Right lobe of liver (tissue), 4 donors: ENCODE measurements at regions not wholly inside any gene's neighbourhood (a gene's known extent, or its start where the extent isn't known, plus 50 kb on each side); places are given as distances from the start of the nearest gene placed in this dataset.

Experiments
- POLR2A ChIP-seq: fragments of 450-650 bp; IDR thresholded peaks from one replicate; pipeline ENCODE4 v1.6.1; 2017; ENCODE audit warnings: antibody characterized with exemption, mild to moderate bottlenecking
- TF ChIP-seq, protein P1 (sequence below), 4 donors: fragments of 200-600 bp in 3 of 4; fragments of 450-650 bp in 1 of 4; IDR thresholded peaks; one replicate each; pipeline versions ENCODE4 v1.5.1 to v1.8.0; 2016 to 2022; ENCODE audit warnings: antibody characterized with exemption in 4 of 4, mild to moderate bottlenecking in 2 of 4
- donor health status: DM: no; HTN: no; CAD: no.
- donor health status: DM: no; HTN: no; CAD: no.
- donor health status: DM: no; HTN: yes; CAD: no.

DNA sequence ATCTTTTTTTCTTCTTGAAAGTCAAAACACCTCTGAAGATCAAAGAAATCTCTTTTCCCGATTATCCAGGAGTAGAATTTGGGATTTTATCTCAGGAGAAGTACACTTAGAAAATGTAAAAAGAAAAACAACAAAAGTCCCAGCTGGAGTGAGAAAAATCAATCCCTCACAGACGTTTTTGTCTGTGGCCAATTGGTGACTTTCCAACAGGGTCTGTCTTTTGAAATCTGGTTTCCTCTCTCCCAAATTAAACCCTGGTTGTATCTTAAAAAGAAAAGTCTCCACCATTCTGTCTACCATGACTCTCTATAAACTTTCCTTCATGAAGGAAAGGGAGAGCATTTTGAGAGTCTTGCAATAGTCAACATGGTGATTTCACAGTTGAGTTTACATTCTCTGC, 88.1 kb downstream of the DACT1 start:
- TF ChIP-seq, protein P1, sequence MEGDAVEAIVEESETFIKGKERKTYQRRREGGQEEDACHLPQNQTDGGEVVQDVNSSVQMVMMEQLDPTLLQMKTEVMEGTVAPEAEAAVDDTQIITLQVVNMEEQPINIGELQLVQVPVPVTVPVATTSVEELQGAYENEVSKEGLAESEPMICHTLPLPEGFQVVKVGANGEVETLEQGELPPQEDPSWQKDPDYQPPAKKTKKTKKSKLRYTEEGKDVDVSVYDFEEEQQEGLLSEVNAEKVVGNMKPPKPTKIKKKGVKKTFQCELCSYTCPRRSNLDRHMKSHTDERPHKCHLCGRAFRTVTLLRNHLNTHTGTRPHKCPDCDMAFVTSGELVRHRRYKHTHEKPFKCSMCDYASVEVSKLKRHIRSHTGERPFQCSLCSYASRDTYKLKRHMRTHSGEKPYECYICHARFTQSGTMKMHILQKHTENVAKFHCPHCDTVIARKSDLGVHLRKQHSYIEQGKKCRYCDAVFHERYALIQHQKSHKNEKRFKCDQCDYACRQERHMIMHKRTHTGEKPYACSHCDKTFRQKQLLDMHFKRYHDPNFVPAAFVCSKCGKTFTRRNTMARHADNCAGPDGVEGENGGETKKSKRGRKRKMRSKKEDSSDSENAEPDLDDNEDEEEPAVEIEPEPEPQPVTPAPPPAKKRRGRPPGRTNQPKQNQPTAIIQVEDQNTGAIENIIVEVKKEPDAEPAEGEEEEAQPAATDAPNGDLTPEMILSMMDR (IDR thresholded peaks at IDR 0.05) = no peak
- TF ChIP-seq POLR2A = no peak
